ENCODE measurements at regions not wholly inside any gene's neighbourhood (a gene's known extent, or its start where the extent isn't known, plus 50 kb on each side); places are given as distances from the start of the nearest gene placed in this dataset.

DNA sequence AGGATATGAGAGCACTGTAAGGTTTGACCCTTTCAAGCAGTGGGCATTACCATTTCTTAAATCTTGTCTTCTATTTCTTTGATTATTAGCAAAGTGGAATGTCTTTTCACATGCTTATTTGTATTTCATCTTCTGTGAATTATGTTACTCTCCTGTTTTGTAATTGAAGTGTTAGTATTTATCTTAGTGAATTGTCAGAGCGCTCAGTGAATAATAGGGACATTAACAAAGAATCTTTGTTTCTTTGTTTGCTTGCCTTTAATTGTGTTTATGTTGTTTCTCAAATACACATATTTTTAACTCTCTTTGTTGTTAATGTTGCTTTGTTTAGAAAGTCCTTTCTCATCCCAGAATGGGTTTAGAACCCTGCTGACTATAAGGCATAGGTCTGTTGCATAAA, 259.3 kb downstream of the RRAGC start:
- Histone ChIP-seq H3K79me2 (ENCODE audit: control insufficient read depth, insufficient read depth, low read length) (no peaks in the 10 kb centered on the region), H3K4me3 (replicated peaks in 1 of 4; ENCODE audit: control extremely low read depth in 1 of 4, insufficient read depth in 1 of 4, low read depth in 3 of 4, low read length in 4 of 4) (no peak overlapping the region), H3K9ac (ENCODE audit: insufficient read depth, low read length) (no peak overlapping the region), H3K4me1 (ENCODE audit: control insufficient read depth, extremely low read depth, insufficient read depth, low read length) (no peaks in the 10 kb centered on the region), H3K36me3 (ENCODE audit: control insufficient read depth, insufficient read depth, low read length) (no peaks in the 10 kb centered on the region), H2AFZ (ENCODE audit: low read length) (no peak overlapping the region), H4K20me1 (ENCODE audit: control insufficient read depth, extremely low read depth, insufficient read depth, low read length) (no peaks in the 10 kb centered on the region), H3K27ac (ENCODE audit: insufficient read depth, low read length) (no peak overlapping the region), H3K9me3 (ENCODE audit: control insufficient read depth, insufficient read depth, low read depth, low read length) (no peaks in the 10 kb centered on the region), H3K4me2 (ENCODE audit: extremely low read depth, insufficient read depth, low read length) (no peak overlapping the region), H3K27me3 (ENCODE audit: control insufficient read depth, insufficient read depth, low read length) (no peaks in the 10 kb centered on the region)
- DNase-seq (ENCODE audit: low read depth in 2 of 2), result no peak
- TF ChIP-seq, protein P1, sequence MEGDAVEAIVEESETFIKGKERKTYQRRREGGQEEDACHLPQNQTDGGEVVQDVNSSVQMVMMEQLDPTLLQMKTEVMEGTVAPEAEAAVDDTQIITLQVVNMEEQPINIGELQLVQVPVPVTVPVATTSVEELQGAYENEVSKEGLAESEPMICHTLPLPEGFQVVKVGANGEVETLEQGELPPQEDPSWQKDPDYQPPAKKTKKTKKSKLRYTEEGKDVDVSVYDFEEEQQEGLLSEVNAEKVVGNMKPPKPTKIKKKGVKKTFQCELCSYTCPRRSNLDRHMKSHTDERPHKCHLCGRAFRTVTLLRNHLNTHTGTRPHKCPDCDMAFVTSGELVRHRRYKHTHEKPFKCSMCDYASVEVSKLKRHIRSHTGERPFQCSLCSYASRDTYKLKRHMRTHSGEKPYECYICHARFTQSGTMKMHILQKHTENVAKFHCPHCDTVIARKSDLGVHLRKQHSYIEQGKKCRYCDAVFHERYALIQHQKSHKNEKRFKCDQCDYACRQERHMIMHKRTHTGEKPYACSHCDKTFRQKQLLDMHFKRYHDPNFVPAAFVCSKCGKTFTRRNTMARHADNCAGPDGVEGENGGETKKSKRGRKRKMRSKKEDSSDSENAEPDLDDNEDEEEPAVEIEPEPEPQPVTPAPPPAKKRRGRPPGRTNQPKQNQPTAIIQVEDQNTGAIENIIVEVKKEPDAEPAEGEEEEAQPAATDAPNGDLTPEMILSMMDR (conservative IDR thresholded peaks at IDR 0.05 in 1 of 2, IDR thresholded peaks at IDR 0.05 in 1 of 2; ENCODE audit: low read depth in 1 of 2, low read length in 2 of 2), result no peak
- TF ChIP-seq EZH2 (IDR thresholded peaks at IDR 0.05; ENCODE audit: low read length, missing control alignments), result no peak

DNA sequence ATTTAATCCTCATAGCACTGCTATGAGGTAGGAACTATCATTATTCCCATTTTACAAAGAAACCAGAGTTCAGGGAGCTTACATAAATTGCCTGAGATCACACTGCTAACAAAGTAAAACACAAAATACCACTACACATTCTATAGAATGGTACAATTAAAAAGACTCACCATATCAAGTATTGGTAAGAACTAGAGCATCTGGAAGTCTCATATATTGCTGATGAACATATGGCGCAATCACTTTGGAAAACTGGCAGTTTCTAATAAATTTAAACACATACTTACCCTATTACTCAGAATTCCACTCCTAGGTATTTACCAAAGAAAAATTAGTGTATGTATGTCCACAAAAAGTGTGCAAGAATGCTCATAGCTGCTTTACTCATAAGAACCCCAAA, 261.5 kb downstream of the RRAGC start:
- Histone ChIP-seq H3K4me3 (replicated peaks in 1 of 4; ENCODE audit: control extremely low read depth in 1 of 4, insufficient read depth in 1 of 4, low read depth in 3 of 4, low read length in 4 of 4) (no peak overlapping the region), H3K9ac (ENCODE audit: insufficient read depth, low read length) (no peak overlapping the region), H3K9me3 (ENCODE audit: control insufficient read depth, insufficient read depth, low read depth, low read length) (no peaks in the 10 kb centered on the region), H3K36me3 (ENCODE audit: control insufficient read depth, insufficient read depth, low read length) (no peaks in the 10 kb centered on the region), H3K27me3 (ENCODE audit: control insufficient read depth, insufficient read depth, low read length) (no peaks in the 10 kb centered on the region), H4K20me1 (ENCODE audit: control insufficient read depth, extremely low read depth, insufficient read depth, low read length) (no peaks in the 10 kb centered on the region), H3K27ac (ENCODE audit: insufficient read depth, low read length) (no peak overlapping the region), H3K4me1 (ENCODE audit: control insufficient read depth, extremely low read depth, insufficient read depth, low read length) (no peaks in the 10 kb centered on the region), H3K4me2 (ENCODE audit: extremely low read depth, insufficient read depth, low read length) (no peak overlapping the region), H3K79me2 (ENCODE audit: control insufficient read depth, insufficient read depth, low read length) (no peaks in the 10 kb centered on the region), H2AFZ (ENCODE audit: low read length) (no peak overlapping the region)
- DNase-seq (ENCODE audit: low read depth in 2 of 2), result no peak
- TF ChIP-seq, protein P1 (conservative IDR thresholded peaks at IDR 0.05 in 1 of 2, IDR thresholded peaks at IDR 0.05 in 1 of 2; ENCODE audit: low read depth in 1 of 2, low read length in 2 of 2), result no peak
- TF ChIP-seq EZH2 (IDR thresholded peaks at IDR 0.05; ENCODE audit: low read length, missing control alignments), result no peak

DNA sequence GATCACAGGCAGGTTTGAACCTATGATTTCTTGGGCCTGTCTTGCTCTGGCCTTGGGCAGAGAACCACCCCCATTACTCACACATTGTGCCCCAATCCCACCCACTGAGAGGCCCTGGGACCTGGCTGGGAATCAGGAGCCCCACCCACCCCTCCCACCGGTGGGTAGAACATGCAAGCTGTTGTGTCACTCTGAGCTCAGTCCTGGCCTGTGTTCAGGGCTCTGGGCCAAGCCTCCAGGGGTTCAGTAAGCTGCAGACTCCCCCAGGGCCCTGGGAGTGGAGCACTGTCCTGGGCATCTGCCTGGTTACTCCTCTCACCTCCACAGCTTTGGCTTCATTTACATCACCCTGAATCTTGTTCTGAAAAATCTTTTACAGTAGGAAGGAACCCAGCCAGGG, 270.5 kb downstream of the RRAGC start:
- peak; percentile 11 to 47 for DNase-seq (ENCODE audit: low read depth in 2 of 2)
- Histone ChIP-seq H3K9me3 (ENCODE audit: control insufficient read depth, insufficient read depth, low read depth, low read length) (no peaks in the 10 kb centered on the region), H3K79me2 (ENCODE audit: control insufficient read depth, insufficient read depth, low read length) (no peaks in the 10 kb centered on the region), H3K4me3 (replicated peaks in 1 of 4; ENCODE audit: control extremely low read depth in 1 of 4, insufficient read depth in 1 of 4, low read depth in 3 of 4, low read length in 4 of 4) (no peak overlapping the region), H3K4me1 (ENCODE audit: control insufficient read depth, extremely low read depth, insufficient read depth, low read length) (no peaks in the 10 kb centered on the region), H3K27ac (ENCODE audit: insufficient read depth, low read length) (no peak overlapping the region), H3K36me3 (ENCODE audit: control insufficient read depth, insufficient read depth, low read length) (no peaks in the 10 kb centered on the region), H3K27me3 (ENCODE audit: control insufficient read depth, insufficient read depth, low read length) (no peaks in the 10 kb centered on the region), H3K9ac (ENCODE audit: insufficient read depth, low read length) (no peak overlapping the region), H3K4me2 (ENCODE audit: extremely low read depth, insufficient read depth, low read length) (no peak overlapping the region), H4K20me1 (ENCODE audit: control insufficient read depth, extremely low read depth, insufficient read depth, low read length) (no peaks in the 10 kb centered on the region), H2AFZ (ENCODE audit: low read length) (no peak overlapping the region)
- TF ChIP-seq EZH2 (IDR thresholded peaks at IDR 0.05; ENCODE audit: low read length, missing control alignments), result no peak
- TF ChIP-seq, protein P1 (conservative IDR thresholded peaks at IDR 0.05 in 1 of 2, IDR thresholded peaks at IDR 0.05 in 1 of 2; ENCODE audit: low read depth in 1 of 2, low read length in 2 of 2), result no peak

All from fibroblast of lung (primary cell).